ENCODE measurements at regions not wholly inside any gene's neighbourhood (a gene's known extent, or its start where the extent isn't known, plus 50 kb on each side); places are given as distances from the start of the nearest gene placed in this dataset.

- Histone ChIP-seq H3K4me3 (no peak overlapping the region), H3K9ac (ENCODE audit: insufficient read length) (no peak overlapping the region), H3K9me3 (ENCODE audit: low read depth, low read length) (no peaks in the 10 kb centered on the region), H3K27ac (no peak overlapping the region), H3K36me3 (ENCODE audit: insufficient read depth, low read length) (no peaks in the 10 kb centered on the region)
- DNase-seq (ENCODE audit: low read depth, low spot score): no peak
- TF ChIP-seq FOXP2 (optimal IDR thresholded peaks at IDR 0.05; ENCODE audit: control extremely low read depth, extremely low read length, insufficient read depth): no peak
- no peak for TF ChIP-seq EZH2 (IDR thresholded peaks at IDR 0.05)
- no peak for TF ChIP-seq POLR2AphosphoS5 (IDR thresholded peaks at IDR 0.05; ENCODE audit: borderline replicate concordance, low read depth, low read length)
These were observed 212.6 kb downstream of the SNX19 start for GRCh38 chr11:130703489-130704190.

GRCh38 chr11:130705670-130706421 lies 210.4 kb downstream of the SNX19 start:
- no peak for DNase-seq (ENCODE audit: low read depth, low spot score)
- Histone ChIP-seq H3K9me3 (ENCODE audit: low read depth, low read length) (no peaks in the 10 kb centered on the region), H3K36me3 (ENCODE audit: insufficient read depth, low read length) (no peaks in the 10 kb centered on the region), H3K27ac (no peak overlapping the region), H3K9ac (ENCODE audit: insufficient read length) (no peak overlapping the region), H3K4me3 (no peak overlapping the region)
- TF ChIP-seq POLR2AphosphoS5 (IDR thresholded peaks at IDR 0.05; ENCODE audit: borderline replicate concordance, low read depth, low read length) (no peak), EZH2 (IDR thresholded peaks at IDR 0.05) (no peak), FOXP2 (optimal IDR thresholded peaks at IDR 0.05; ENCODE audit: control extremely low read depth, extremely low read length, insufficient read depth) (no peak)

GRCh38 chr11:130706572-130706971 lies 209.7 kb downstream of the SNX19 start:
- TF ChIP-seq FOXP2 (optimal IDR thresholded peaks at IDR 0.05; ENCODE audit: control extremely low read depth, extremely low read length, insufficient read depth): no peak
- no peak for TF ChIP-seq EZH2 (IDR thresholded peaks at IDR 0.05)
- TF ChIP-seq POLR2AphosphoS5 (IDR thresholded peaks at IDR 0.05; ENCODE audit: borderline replicate concordance, low read depth, low read length): no peak
- Histone ChIP-seq H3K4me3 (no peak overlapping the region), H3K27ac (no peak overlapping the region), H3K9ac (ENCODE audit: insufficient read length) (no peak overlapping the region), H3K9me3 (ENCODE audit: low read depth, low read length) (no peaks in the 10 kb centered on the region), H3K36me3 (ENCODE audit: insufficient read depth, low read length) (no peaks in the 10 kb centered on the region)
- no peak for DNase-seq (ENCODE audit: low read depth, low spot score)

- DNase-seq (ENCODE audit: low read depth, low spot score): no peak
- Histone ChIP-seq H3K36me3 (ENCODE audit: insufficient read depth, low read length) (no peaks in the 10 kb centered on the region), H3K9ac (ENCODE audit: insufficient read length) (no peak overlapping the region), H3K4me3 (no peak overlapping the region), H3K27ac (no peak overlapping the region), H3K9me3 (ENCODE audit: low read depth, low read length) (no peaks in the 10 kb centered on the region)
- no peak for TF ChIP-seq POLR2AphosphoS5 (IDR thresholded peaks at IDR 0.05; ENCODE audit: borderline replicate concordance, low read depth, low read length)
- no peak for TF ChIP-seq EZH2 (IDR thresholded peaks at IDR 0.05)
- no peak for TF ChIP-seq FOXP2 (optimal IDR thresholded peaks at IDR 0.05; ENCODE audit: control extremely low read depth, extremely low read length, insufficient read depth)
These were observed 209.1 kb downstream of the SNX19 start for GRCh38 chr11:130707217-130707616.

GRCh38 chr11:130709531-130709930 lies 206.7 kb downstream of the SNX19 start:
- no peak overlapping the region for H3K4me3 ChIP-seq
- no peak for DNase-seq (ENCODE audit: low read depth, low spot score)
- TF ChIP-seq FOXP2 (optimal IDR thresholded peaks at IDR 0.05; ENCODE audit: control extremely low read depth, extremely low read length, insufficient read depth) (no peak), EZH2 (IDR thresholded peaks at IDR 0.05) (no peak), POLR2AphosphoS5 (IDR thresholded peaks at IDR 0.05; ENCODE audit: borderline replicate concordance, low read depth, low read length) (no peak)
- no peaks in the 10 kb centered on the region for H3K36me3 ChIP-seq (ENCODE audit: insufficient read depth, low read length)
- H3K9ac ChIP-seq (ENCODE audit: insufficient read length): no peak overlapping the region
- no peak overlapping the region for H3K27ac ChIP-seq
- no peaks in the 10 kb centered on the region for H3K9me3 ChIP-seq (ENCODE audit: low read depth, low read length)

- H3K4me3 ChIP-seq: no peak overlapping the region
- no peaks in the 10 kb centered on the region for H3K9me3 ChIP-seq (ENCODE audit: low read depth, low read length)
- no peak overlapping the region for H3K9ac ChIP-seq (ENCODE audit: insufficient read length)
- H3K36me3 ChIP-seq (ENCODE audit: insufficient read depth, low read length): no peaks in the 10 kb centered on the region
- no peak for DNase-seq (ENCODE audit: low read depth, low spot score)
- H3K27ac ChIP-seq: no peak overlapping the region
- no peak for TF ChIP-seq POLR2AphosphoS5 (IDR thresholded peaks at IDR 0.05; ENCODE audit: borderline replicate concordance, low read depth, low read length)
These were observed 206.3 kb downstream of the SNX19 start for GRCh38 chr11:130710021-130710420.

- Histone ChIP-seq H3K9ac (ENCODE audit: insufficient read length) (no peak overlapping the region), H3K36me3 (ENCODE audit: insufficient read depth, low read length) (no peaks in the 10 kb centered on the region), H3K27ac (no peak overlapping the region), H3K4me3 (no peak overlapping the region), H3K9me3 (ENCODE audit: low read depth, low read length) (no peaks in the 10 kb centered on the region)
- TF ChIP-seq FOXP2 (optimal IDR thresholded peaks at IDR 0.05; ENCODE audit: control extremely low read depth, extremely low read length, insufficient read depth) (no peak), POLR2AphosphoS5 (IDR thresholded peaks at IDR 0.05; ENCODE audit: borderline replicate concordance, low read depth, low read length) (no peak), EZH2 (IDR thresholded peaks at IDR 0.05) (no peak)
- no peak for DNase-seq (ENCODE audit: low read depth, low spot score)
These were observed 205.7 kb downstream of the SNX19 start for GRCh38 chr11:130710497-130711012.

GRCh38 chr11:130711193-130711592 lies 205.1 kb downstream of the SNX19 start:
- Histone ChIP-seq H3K36me3 (ENCODE audit: insufficient read depth, low read length) (no peaks in the 10 kb centered on the region), H3K27ac (no peak overlapping the region), H3K9me3 (ENCODE audit: low read depth, low read length) (no peaks in the 10 kb centered on the region), H3K4me3 (no peak overlapping the region), H3K9ac (ENCODE audit: insufficient read length) (no peak overlapping the region)
- DNase-seq (ENCODE audit: low read depth, low spot score): no peak
- TF ChIP-seq EZH2 (IDR thresholded peaks at IDR 0.05): no peak
- no peak for TF ChIP-seq POLR2AphosphoS5 (IDR thresholded peaks at IDR 0.05; ENCODE audit: borderline replicate concordance, low read depth, low read length)
- no peak for TF ChIP-seq FOXP2 (optimal IDR thresholded peaks at IDR 0.05; ENCODE audit: control extremely low read depth, extremely low read length, insufficient read depth)
